Body of pancreas (tissue), 4 donors: ENCODE measurements at regions not wholly inside any gene's neighbourhood (a gene's known extent, or its start where the extent isn't known, plus 50 kb on each side); places are given as distances from the start of the nearest gene placed in this dataset.

Experiments
- POLR2A ChIP-seq, 3 donors: fragments of 450-650 bp; IDR thresholded peaks; one replicate each; pipeline ENCODE4 v1.6.1; 2016; ENCODE audit warnings: antibody characterized with exemption in 3 of 3, mild to moderate bottlenecking in 2 of 3
- TF ChIP-seq, protein P1 (sequence below), 7 experiments: fragments of 450-650 bp in 4 of 7; fragments of 200-600 bp in 3 of 7; sonication (generic) in 3 of 7; IDR thresholded peaks; one replicate each; pipeline ENCODE4 v1.5.1; 2016 to 2019; ENCODE audit warnings: antibody characterized with exemption in 7 of 7

- TF ChIP-seq, protein P1, sequence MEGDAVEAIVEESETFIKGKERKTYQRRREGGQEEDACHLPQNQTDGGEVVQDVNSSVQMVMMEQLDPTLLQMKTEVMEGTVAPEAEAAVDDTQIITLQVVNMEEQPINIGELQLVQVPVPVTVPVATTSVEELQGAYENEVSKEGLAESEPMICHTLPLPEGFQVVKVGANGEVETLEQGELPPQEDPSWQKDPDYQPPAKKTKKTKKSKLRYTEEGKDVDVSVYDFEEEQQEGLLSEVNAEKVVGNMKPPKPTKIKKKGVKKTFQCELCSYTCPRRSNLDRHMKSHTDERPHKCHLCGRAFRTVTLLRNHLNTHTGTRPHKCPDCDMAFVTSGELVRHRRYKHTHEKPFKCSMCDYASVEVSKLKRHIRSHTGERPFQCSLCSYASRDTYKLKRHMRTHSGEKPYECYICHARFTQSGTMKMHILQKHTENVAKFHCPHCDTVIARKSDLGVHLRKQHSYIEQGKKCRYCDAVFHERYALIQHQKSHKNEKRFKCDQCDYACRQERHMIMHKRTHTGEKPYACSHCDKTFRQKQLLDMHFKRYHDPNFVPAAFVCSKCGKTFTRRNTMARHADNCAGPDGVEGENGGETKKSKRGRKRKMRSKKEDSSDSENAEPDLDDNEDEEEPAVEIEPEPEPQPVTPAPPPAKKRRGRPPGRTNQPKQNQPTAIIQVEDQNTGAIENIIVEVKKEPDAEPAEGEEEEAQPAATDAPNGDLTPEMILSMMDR (IDR thresholded peaks at IDR 0.05) = no peak
- TF ChIP-seq POLR2A (IDR thresholded peaks at IDR 0.05) = no peak
These were observed 388.9 kb downstream of the SPRY1 start for GRCh38 chr4:123785538-123785937.
